DOHH2 (cell line): ENCODE measurements at regions not wholly inside any gene's neighbourhood (a gene's known extent, or its start where the extent isn't known, plus 50 kb on each side); places are given as distances from the start of the nearest gene placed in this dataset.
"Not testable (repeated sequence)": the region's sequence is repeated elsewhere in the genome, so short reads cannot be mapped to it uniquely, and the experiment has no call there.

Experiments used
- H3F3A ChIP-seq: fragments of 200-600 bp; sonication (generic), shearing (Covaris generic); 2 replicates; pipeline ENCODE4 v1.6.0; 2016; ENCODE audit warnings: antibody characterized with exemption, mild to moderate bottlenecking; ENCODE audit not compliant: control insufficient read depth, insufficient read depth
- H3K27ac ChIP-seq: fragments of 200-600 bp; sonication (generic); 2 replicates; pipeline ENCODE4 v1.5.1; 2014; ENCODE audit warnings: low read depth, mild to moderate bottlenecking, low read length, moderate library complexity
- H3K27me3 ChIP-seq: fragments of 200-600 bp; sonication (generic); 2 replicates; pipeline ENCODE4 v1.6.1; 2014; ENCODE audit warnings: mild to moderate bottlenecking, low read length, mixed read lengths; ENCODE audit not compliant: control insufficient read depth
- H3K36me3 ChIP-seq: fragments of 200-600 bp; sonication (generic); 2 replicates; pipeline ENCODE4 v1.6.1; 2014; ENCODE audit warnings: mild to moderate bottlenecking, low read length, moderate library complexity, mixed read lengths; ENCODE audit not compliant: control insufficient read depth
- H3K4me1 ChIP-seq: fragments of 200-600 bp; sonication (generic); 2 replicates; pipeline ENCODE4 v1.6.1; 2014; ENCODE audit warnings: mild to moderate bottlenecking, low read length, mixed read lengths; ENCODE audit not compliant: control insufficient read depth
- H3K4me2 ChIP-seq: fragments of 200-600 bp; sonication (generic); 2 replicates; pipeline ENCODE4 v1.6.0; 2014; ENCODE audit warnings: mild to moderate bottlenecking, low read length, moderate library complexity
- H3K4me3 ChIP-seq: fragments of 200-600 bp; sonication (generic); 2 replicates; pipeline ENCODE4 v1.5.1; 2014; ENCODE audit warnings: mild to moderate bottlenecking, low read length, mixed read lengths
- H3K79me2 ChIP-seq: fragments of 200-600 bp; sonication (generic); 2 replicates; pipeline ENCODE4 v1.6.1; 2014; ENCODE audit warnings: mild to moderate bottlenecking, low read length, mixed read lengths; ENCODE audit not compliant: control insufficient read depth
- H3K9me2 ChIP-seq: fragments of 200-600 bp; sonication (generic); replicated peaks from 2 replicates; pipeline ENCODE4 v1.6.1; 2014; ENCODE audit warnings: mild to moderate bottlenecking, low read length, mixed read lengths; ENCODE audit not compliant: control insufficient read depth
- H3K9me3 ChIP-seq: fragments of 200-600 bp; sonication (generic); 2 replicates; pipeline ENCODE4 v1.6.1; 2014; ENCODE audit warnings: antibody characterized with exemption, low read length, mixed read lengths; ENCODE audit not compliant: control insufficient read depth, insufficient read depth
- H4K20me1 ChIP-seq: fragments of 200-600 bp; sonication (generic); 2 replicates; pipeline ENCODE4 v1.6.0; 2014; ENCODE audit warnings: low read depth, mild to moderate bottlenecking, antibody characterized with exemption, low read length, moderate library complexity; ENCODE audit not compliant: control insufficient read depth, insufficient read depth
- EZH2phosphoT487 ChIP-seq: fragments of 200-600 bp; sonication (generic); IDR thresholded peaks from 2 replicates; pipeline ENCODE4 v1.6.1; 2017; ENCODE audit warnings: borderline replicate concordance, mild to moderate bottlenecking, antibody characterized with exemption, low read length, moderate library complexity, mixed read lengths
- TF ChIP-seq, protein P1 (sequence below): fragments of 200-600 bp; sonication (generic); IDR thresholded peaks from one replicate; pipeline ENCODE4 v1.5.1; 2014; ENCODE audit warnings: antibody characterized with exemption, mild to moderate bottlenecking, low read depth, low read length; ENCODE audit not compliant: poor library complexity, severe bottlenecking

DNA sequence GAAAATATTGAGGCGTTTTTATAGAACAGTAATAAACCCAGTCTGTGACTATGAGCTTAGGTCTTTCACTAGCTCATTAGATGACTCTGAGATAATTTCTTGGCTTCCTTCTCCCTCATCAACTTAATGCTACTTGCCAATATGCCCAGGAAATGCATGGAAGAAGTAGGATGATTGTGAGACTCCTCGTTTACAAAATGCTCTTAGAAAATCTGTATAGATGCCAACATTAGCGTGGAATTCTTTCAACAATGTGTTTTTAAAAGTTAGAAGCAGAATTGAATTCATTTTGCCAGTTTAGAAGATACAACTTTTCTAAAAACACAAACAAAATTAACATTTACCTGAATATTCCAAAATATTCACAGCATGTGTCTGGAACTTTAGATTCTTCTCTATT lies 424.6 kb downstream of the BTG1 start:
- H3K4me1 ChIP-seq = no peaks in the 10 kb centered on the region
- no peaks in the 10 kb centered on the region for H3F3A ChIP-seq
- no peaks in the 10 kb centered on the region for H3K79me2 ChIP-seq
- H4K20me1 ChIP-seq = no peaks in the 10 kb centered on the region
- no peaks in the 10 kb centered on the region for H3K36me3 ChIP-seq
- no peaks in the 10 kb centered on the region for H3K9me3 ChIP-seq
- H3K27ac ChIP-seq = no peak overlapping the region
- no peak overlapping the region for H3K4me3 ChIP-seq
- TF ChIP-seq, protein P1, sequence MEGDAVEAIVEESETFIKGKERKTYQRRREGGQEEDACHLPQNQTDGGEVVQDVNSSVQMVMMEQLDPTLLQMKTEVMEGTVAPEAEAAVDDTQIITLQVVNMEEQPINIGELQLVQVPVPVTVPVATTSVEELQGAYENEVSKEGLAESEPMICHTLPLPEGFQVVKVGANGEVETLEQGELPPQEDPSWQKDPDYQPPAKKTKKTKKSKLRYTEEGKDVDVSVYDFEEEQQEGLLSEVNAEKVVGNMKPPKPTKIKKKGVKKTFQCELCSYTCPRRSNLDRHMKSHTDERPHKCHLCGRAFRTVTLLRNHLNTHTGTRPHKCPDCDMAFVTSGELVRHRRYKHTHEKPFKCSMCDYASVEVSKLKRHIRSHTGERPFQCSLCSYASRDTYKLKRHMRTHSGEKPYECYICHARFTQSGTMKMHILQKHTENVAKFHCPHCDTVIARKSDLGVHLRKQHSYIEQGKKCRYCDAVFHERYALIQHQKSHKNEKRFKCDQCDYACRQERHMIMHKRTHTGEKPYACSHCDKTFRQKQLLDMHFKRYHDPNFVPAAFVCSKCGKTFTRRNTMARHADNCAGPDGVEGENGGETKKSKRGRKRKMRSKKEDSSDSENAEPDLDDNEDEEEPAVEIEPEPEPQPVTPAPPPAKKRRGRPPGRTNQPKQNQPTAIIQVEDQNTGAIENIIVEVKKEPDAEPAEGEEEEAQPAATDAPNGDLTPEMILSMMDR = no peak
- no peak for TF ChIP-seq EZH2phosphoT487
- no peaks in the 10 kb centered on the region for H3K9me2 ChIP-seq
- no peaks in the 10 kb centered on the region for H3K27me3 ChIP-seq
- H3K4me2 ChIP-seq = no peak overlapping the region

DNA sequence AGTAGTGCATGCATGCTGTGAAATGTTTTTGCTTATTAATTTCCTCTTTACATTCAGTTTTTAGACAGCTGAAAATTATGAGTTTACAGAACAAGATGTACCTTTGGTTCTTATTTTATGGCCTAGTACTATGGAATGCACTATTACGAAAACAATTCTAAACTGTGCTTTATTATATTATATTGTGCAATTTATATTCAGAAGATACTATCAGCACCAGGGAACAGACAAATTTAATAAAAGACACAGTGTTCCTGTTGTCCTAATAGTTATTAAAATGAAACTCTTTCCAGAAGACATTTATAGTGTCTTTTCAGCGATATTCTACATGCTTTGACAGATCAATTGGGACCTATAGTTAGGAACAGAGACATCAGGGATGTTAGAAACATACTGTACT lies 427.3 kb downstream of the BTG1 start:
- Histone ChIP-seq H3K9me2 (no peaks in the 10 kb centered on the region), H3F3A (no peaks in the 10 kb centered on the region), H3K9me3 (no peaks in the 10 kb centered on the region), H3K4me1 (no peaks in the 10 kb centered on the region), H3K79me2 (no peaks in the 10 kb centered on the region), H3K36me3 (no peaks in the 10 kb centered on the region), H3K4me3 (no peak overlapping the region), H3K27me3 (no peaks in the 10 kb centered on the region), H4K20me1 (no peaks in the 10 kb centered on the region), H3K4me2 (no peak overlapping the region), H3K27ac (no peak overlapping the region)
- TF ChIP-seq, protein P1 = no peak
- no peak for TF ChIP-seq EZH2phosphoT487

DNA sequence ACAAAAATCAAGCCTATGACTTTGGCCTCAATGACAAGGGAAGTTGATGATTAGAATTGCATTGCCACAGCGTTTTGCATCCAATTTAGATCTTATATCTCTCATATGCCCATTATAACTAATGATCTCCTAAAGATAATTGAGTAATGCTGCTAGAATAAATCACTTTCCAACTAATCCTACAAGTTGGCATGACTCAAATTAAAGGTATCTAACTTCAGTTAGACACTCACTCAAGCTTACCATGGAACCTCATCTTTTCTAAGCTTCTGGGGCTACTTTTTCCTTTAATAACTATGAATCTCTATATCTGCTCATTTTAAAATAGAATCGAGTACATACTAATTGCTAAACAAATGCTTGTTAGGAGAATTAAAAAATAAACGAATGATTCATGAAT lies 427.8 kb downstream of the BTG1 start:
- no peak overlapping the region for H3K27ac ChIP-seq

DNA sequence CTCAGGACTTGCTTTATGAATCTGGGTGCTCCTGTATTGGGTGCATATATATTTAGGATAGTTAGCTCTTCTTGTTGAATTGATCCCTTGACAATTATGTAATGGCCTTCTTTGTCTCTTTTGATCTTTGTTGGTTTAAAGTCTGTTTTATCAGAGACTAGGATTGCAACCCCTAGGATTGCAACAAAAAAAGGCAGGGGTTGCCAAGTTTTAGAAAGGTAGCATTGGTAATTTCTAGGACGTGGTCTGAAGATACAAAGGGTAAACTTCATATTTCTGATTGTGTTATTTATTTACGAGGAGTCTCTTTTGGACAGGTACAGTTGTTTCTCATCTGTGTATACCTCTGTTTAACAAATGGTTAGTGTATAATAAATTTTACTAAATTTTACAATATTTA lies 433.7 kb downstream of the BTG1 start:
- not testable (repeated sequence) for H3K79me2 ChIP-seq, H3K4me1 ChIP-seq, H3K9me2 ChIP-seq, H3K4me3 ChIP-seq, H3K4me2 ChIP-seq, H3K27me3 ChIP-seq, H3K36me3 ChIP-seq, H3K27ac ChIP-seq, H3F3A ChIP-seq, H3K9me3 ChIP-seq, H4K20me1 ChIP-seq

More for the DNA sequence above, 427.8 kb downstream of the BTG1 start:
- Histone ChIP-seq H3K9me2 (no peaks in the 10 kb centered on the region), H3K4me3 (no peak overlapping the region), H3K27me3 (no peaks in the 10 kb centered on the region), H4K20me1 (no peaks in the 10 kb centered on the region), H3K9me3 (no peaks in the 10 kb centered on the region), H3K36me3 (no peaks in the 10 kb centered on the region), H3K79me2 (no peaks in the 10 kb centered on the region), H3K4me1 (no peaks in the 10 kb centered on the region), H3K4me2 (no peak overlapping the region), H3F3A (no peaks in the 10 kb centered on the region)
- TF ChIP-seq EZH2phosphoT487 = no peak
- TF ChIP-seq, protein P1 = no peak
